ENCODE measurements at regions not wholly inside any gene's neighbourhood (a gene's known extent, or its start where the extent isn't known, plus 50 kb on each side); places are given as distances from the start of the nearest gene placed in this dataset.

DNA sequence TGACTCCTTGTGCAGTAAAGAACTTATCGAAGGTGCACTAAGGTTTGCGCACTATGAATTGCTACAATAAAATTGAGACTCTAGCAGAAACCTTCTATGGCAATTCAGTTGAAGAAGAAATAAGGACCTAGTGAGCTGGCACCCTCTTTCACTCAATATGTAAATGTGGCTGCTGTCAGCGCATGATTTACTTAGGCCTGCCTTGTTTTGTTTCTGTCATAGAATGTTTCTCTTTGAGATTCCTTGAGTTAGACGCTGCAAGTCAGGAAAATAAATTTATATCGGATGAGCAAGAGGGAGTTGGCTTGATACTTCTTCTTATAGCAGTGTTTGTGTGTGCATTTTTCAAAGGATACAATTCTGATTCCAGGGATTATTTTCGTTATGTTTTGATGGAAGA, 322.1 kb downstream of the BLID start:
- TF ChIP-seq EZH2 (IDR thresholded peaks at IDR 0.05; ENCODE audit: low read length) (no peak), CTCF (optimal IDR thresholded peaks at IDR 0.05 in 1 of 3, IDR thresholded peaks at IDR 0.05 in 1 of 3, conservative IDR thresholded peaks at IDR 0.05 in 1 of 3; ENCODE audit: extremely low read depth in 1 of 3, insufficient read depth in 2 of 3, low read length in 3 of 3) (no peak)

Data from keratinocyte (primary cell).